ENCODE measurements at regions not wholly inside any gene's neighbourhood (a gene's known extent, or its start where the extent isn't known, plus 50 kb on each side); places are given as distances from the start of the nearest gene placed in this dataset.
A peak's percentile ranks its signal among the peaks of the same experiment; 100 is the strongest.

DNA sequence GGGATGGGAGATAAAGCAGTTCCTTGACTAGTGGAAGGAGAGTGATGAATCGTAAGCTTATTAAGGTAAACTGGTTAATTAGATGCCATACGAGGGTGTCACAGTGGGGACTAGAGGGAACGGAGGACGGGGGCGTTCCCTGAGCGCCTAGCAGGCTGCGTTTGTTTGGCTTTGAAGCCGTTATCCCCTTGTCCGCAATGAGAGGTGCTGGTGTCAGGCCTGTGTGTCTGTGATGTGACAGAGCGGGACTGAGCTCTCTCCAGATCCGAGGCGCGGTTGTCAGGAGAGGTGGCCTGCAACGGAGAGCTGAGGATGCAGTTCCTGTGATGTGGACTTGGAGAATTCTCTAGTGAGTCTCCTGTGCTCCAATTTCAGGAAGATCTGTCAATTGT lies 60.0 kb upstream of the PRPS1L1 start:
- Histone ChIP-seq H3K4me3 (peak overlapping the region; percentile 76), H3K27ac (no peak overlapping the region), H3K9me3 (peaks cover 4% of the 10 kb centered on the region), H3K36me3 (ENCODE audit: insufficient read depth in 1 of 2, low read depth in 1 of 2) (no peaks in the 10 kb centered on the region), H3K4me1 (no peaks in the 10 kb centered on the region), H3K27me3 (ENCODE audit: insufficient read depth in 3 of 3, low read length in 2 of 3) (peaks cover 0 to 40% (median 0%) of the 10 kb centered on the region in 3 donors)
- WGBS, 3 donors, result 22 to 30% (median 28%) methylated on average over 14 of the region's 14 CpGs
- TF ChIP-seq, protein P1, sequence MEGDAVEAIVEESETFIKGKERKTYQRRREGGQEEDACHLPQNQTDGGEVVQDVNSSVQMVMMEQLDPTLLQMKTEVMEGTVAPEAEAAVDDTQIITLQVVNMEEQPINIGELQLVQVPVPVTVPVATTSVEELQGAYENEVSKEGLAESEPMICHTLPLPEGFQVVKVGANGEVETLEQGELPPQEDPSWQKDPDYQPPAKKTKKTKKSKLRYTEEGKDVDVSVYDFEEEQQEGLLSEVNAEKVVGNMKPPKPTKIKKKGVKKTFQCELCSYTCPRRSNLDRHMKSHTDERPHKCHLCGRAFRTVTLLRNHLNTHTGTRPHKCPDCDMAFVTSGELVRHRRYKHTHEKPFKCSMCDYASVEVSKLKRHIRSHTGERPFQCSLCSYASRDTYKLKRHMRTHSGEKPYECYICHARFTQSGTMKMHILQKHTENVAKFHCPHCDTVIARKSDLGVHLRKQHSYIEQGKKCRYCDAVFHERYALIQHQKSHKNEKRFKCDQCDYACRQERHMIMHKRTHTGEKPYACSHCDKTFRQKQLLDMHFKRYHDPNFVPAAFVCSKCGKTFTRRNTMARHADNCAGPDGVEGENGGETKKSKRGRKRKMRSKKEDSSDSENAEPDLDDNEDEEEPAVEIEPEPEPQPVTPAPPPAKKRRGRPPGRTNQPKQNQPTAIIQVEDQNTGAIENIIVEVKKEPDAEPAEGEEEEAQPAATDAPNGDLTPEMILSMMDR (IDR thresholded peaks at IDR 0.05), result no peak
- ATAC-seq (no peak), DNase-seq (no peak)
- intact Hi-C loops (cut with DNase I), result no loop called here

DNA sequence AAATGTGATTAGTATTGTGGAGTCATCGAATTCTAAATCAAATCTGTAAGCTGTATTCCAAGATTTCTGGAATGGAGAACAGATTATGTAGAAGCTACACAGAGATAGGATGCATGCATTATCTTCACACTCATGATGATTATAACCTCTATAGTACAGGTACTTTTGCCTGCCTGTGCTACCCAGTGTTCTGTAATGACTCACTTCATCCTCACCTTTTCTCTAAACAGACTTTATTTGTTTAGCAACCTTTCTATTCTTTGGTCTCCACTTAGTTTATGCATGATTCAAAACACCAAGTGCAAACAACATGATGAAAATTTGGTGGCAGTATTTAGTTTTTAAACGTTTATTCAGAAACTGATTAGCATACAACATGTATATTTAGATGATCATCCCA lies 68.4 kb upstream of the PRPS1L1 start:
- Histone ChIP-seq H3K27ac (no peak overlapping the region), H3K9me3 (no peaks in the 10 kb centered on the region), H3K36me3 (ENCODE audit: insufficient read depth in 1 of 2, low read depth in 1 of 2) (no peaks in the 10 kb centered on the region), H3K27me3 (ENCODE audit: insufficient read depth in 3 of 3, low read length in 2 of 3) (no peaks in the 10 kb centered on the region), H3K4me3 (no peak overlapping the region), H3K4me1 (no peaks in the 10 kb centered on the region)
- no peak for DNase-seq
- TF ChIP-seq, protein P1 (IDR thresholded peaks at IDR 0.05), result no peak
- intact Hi-C loops (cut with DNase I), result no loop called here
- ATAC-seq, result no peak
- 63 to 69% (median 68%) methylated on average over 2 of the region's 2 CpGs for WGBS, 3 donors

DNA sequence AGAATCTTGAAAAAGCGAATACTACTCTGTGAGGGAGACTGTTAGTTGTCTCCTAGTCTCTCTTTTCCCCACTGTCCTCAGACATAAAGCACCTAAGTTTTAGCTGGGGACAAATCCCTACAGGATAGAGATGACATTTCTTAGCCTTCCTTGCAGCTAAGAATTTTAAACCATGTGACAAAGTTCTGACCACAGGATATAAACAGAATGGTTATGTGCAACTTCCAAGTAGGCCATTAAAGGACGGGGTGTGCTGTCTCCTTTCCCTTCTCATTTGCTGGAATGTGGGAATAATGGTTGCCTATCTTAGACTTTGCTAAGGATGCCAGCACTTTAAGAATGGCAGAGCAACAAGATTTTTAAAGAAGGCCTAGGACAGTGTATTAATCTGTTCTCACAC lies 74.9 kb upstream of the PRPS1L1 start:
- Histone ChIP-seq H3K4me3 (no peak overlapping the region), H3K27me3 (ENCODE audit: insufficient read depth in 3 of 3, low read length in 2 of 3) (no peaks in the 10 kb centered on the region), H3K36me3 (ENCODE audit: insufficient read depth in 1 of 2, low read depth in 1 of 2) (no peaks in the 10 kb centered on the region), H3K9me3 (no peaks in the 10 kb centered on the region), H3K4me1 (no peaks in the 10 kb centered on the region), H3K27ac (no peak overlapping the region)
- TF ChIP-seq, protein P1 (IDR thresholded peaks at IDR 0.05), result no peak
- no peak for ATAC-seq
- DNase-seq, result no peak
- intact Hi-C loops (cut with DNase I), result no loop called here
- 82 to 88% (median 85%) methylated on average over 2 of the region's 2 CpGs for WGBS, 3 donors

DNA sequence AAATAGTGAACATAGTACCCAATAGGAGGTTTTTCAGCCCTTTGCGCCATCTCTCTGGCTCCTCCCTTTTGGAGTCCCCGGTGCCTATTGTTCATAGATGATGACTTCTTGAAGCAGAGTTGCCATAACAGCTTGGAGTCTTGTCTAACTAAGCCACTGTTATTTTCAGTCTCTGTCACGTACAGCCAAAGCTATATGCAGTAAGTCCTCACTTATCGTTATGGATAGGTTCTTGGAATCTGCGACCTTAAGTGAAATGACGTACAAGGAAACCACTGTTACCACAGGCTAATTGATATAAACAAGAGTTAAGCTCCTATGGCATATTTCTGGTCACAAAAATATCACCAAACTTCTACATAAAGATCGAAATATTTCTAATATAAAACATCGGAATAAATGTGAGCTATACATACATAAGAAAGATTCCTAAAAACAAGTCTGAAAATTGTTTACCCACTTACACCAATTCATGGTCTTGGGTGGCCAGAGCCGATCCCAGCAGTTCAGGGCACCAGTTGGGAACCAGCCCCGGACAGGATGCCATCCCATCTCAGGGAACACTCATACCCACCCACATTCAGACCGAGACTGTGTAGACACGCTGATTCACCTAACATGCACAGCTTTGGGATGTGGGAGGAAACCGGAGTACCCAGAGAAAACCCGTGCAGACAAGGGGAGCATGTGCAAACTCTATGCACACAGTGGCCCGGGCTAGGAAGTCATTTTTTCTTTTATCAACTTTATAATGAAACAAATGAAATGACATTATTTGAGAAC lies 76.0 kb upstream of the PRPS1L1 start:
- WGBS, 3 donors, result 91% methylated on average over 15 of the region's 15 CpGs
- TF ChIP-seq, protein P1 (IDR thresholded peaks at IDR 0.05), result no peak
- Histone ChIP-seq H3K27ac (no peak overlapping the region), H3K4me1 (no peaks in the 10 kb centered on the region), H3K27me3 (ENCODE audit: insufficient read depth in 3 of 3, low read length in 2 of 3) (no peaks in the 10 kb centered on the region), H3K4me3 (no peak overlapping the region), H3K36me3 (ENCODE audit: insufficient read depth in 1 of 2, low read depth in 1 of 2) (no peaks in the 10 kb centered on the region), H3K9me3 (no peaks in the 10 kb centered on the region)
- no peak for DNase-seq
- no peak for ATAC-seq
- intact Hi-C loops (cut with DNase I), result no loop called here

DNA sequence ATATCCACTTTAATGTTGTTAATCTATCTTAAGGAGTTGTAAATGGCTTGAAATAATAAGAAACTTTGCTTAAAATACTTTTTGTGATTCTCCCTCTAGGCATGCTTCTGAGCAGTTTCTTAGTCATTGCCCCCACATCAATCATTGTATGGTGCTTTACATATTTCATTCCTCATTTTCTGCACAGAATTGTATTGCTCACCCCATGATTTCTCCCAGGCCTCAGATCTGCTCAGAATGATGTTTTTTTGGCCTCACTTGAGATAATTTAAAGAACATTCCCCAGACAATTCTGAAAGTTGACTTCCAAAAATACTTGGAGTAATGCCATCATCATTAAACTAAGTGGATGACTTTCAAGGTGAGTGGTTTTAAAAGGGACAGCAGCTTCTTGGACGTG lies 82.1 kb upstream of the PRPS1L1 start:
- Histone ChIP-seq H3K36me3 (ENCODE audit: insufficient read depth in 1 of 2, low read depth in 1 of 2) (no peaks in the 10 kb centered on the region), H3K27me3 (ENCODE audit: insufficient read depth in 3 of 3, low read length in 2 of 3) (peaks cover 0 to 8% (median 0%) of the 10 kb centered on the region in 3 donors), H3K9me3 (no peaks in the 10 kb centered on the region), H3K4me3 (no peak overlapping the region), H3K4me1 (no peaks in the 10 kb centered on the region), H3K27ac (no peak overlapping the region)
- ATAC-seq (no peak), DNase-seq (no peak)
- TF ChIP-seq, protein P1 (IDR thresholded peaks at IDR 0.05), result no peak
- WGBS, 3 donors, result 49 to 62% (median 58%) methylated on average over 1 of the region's 1 CpG
- intact Hi-C loops (cut with DNase I), result no loop called here

Data from psoas muscle (tissue), 7 donors.